Sigmoid colon (tissue), 6 donors: ENCODE measurements at regions not wholly inside any gene's neighbourhood (a gene's known extent, or its start where the extent isn't known, plus 50 kb on each side); places are given as distances from the start of the nearest gene placed in this dataset.

Experiments
- DNase-seq: peaks from one replicate; pipeline ENCODE4 v3.0.0-alpha.2; 2019
- H3K27ac ChIP-seq, 4 donors: fragments of 200-600 bp; sonication (generic); one replicate each; pipeline ENCODE4 v1.5.1; 2016 to 2019; ENCODE audit warnings: mild to moderate bottlenecking in 1 of 4
- H3K27me3 ChIP-seq, 3 donors: fragments of 200-600 bp; sonication (generic); one replicate each; pipeline ENCODE4 v1.5.1; 2019; ENCODE audit warnings: mild to moderate bottlenecking in 1 of 3
- H3K36me3 ChIP-seq, 4 donors: fragments of 200-600 bp; sonication (generic); one replicate each; pipeline ENCODE4 v1.5.1; 2016 to 2019
- H3K4me1 ChIP-seq, 4 donors: fragments of 200-600 bp; sonication (generic); one replicate each; pipeline ENCODE4 v1.5.1; 2017 to 2019
- H3K4me3 ChIP-seq, 4 donors: fragments of 200-600 bp; sonication (generic); one replicate each; pipeline ENCODE4 v1.5.1; 2017 to 2019; ENCODE audit warnings: mild to moderate bottlenecking in 2 of 4, moderate library complexity in 1 of 4
- H3K9me3 ChIP-seq, 4 donors: fragments of 200-600 bp in 3 of 4; sonication (generic) in 3 of 4; one replicate each; pipeline versions ENCODE4 v1.5.1 to v1.6.1; 2013 to 2019
- CTCF ChIP-seq, 4 experiments: fragments of 450-650 bp in 3 of 4; fragments of 200-600 bp in 1 of 4; IDR thresholded peaks; one replicate each; pipeline ENCODE4 v1.5.1; 2016 to 2019; ENCODE audit warnings: antibody characterized with exemption in 4 of 4, mild to moderate bottlenecking in 3 of 4, moderate library complexity in 2 of 4
- EP300 ChIP-seq, 4 donors: sonication (generic); formaldehyde crosslinking; IDR thresholded peaks; one replicate each; pipeline ENCODE4 v1.6.1; 2017; ENCODE audit warnings: antibody characterized with exemption in 4 of 4
- POLR2A ChIP-seq, 2 donors: fragments of 450-650 bp; IDR thresholded peaks; one replicate each; pipeline ENCODE4 v1.6.1; 2016; ENCODE audit warnings: antibody characterized with exemption in 2 of 2, mild to moderate bottlenecking in 2 of 2, moderate library complexity in 2 of 2
- POLR2AphosphoS5 ChIP-seq, 4 donors: sonication (generic); formaldehyde crosslinking; IDR thresholded peaks; one replicate each; pipeline ENCODE4 v1.6.1; 2017; ENCODE audit warnings: antibody characterized with exemption in 4 of 4
- WGBS, 2 donors: extraction: QIAGEN DNeasy Blood & Tissue Kit; methylation state at CpG; one replicate each; pipeline ENCODE4 v1.1.7; 2013; 5-methylcytosine and 5-hydroxymethylcytosine counted together
- intact Hi-C: fragments of 100-400 bp; cut with DNase I; formaldehyde crosslinking; loops from one replicate; pipeline ENCODE4 v1.15.1; 2023
- donor health status: healthy with polysubstance abuse.
- donor health status: healthy.

- H3K4me1 ChIP-seq: peaks cover 0 to 3% (median 0%) of the 10 kb centered on the region in 4 donors
- DNase-seq: no peak
- H3K27me3 ChIP-seq: peaks cover 0 to 56% (median 11%) of the 10 kb centered on the region in 3 donors
- TF ChIP-seq POLR2AphosphoS5 (IDR thresholded peaks at IDR 0.05) (no peak), POLR2A (IDR thresholded peaks at IDR 0.05) (no peak), CTCF (IDR thresholded peaks at IDR 0.05) (no peak), EP300 (IDR thresholded peaks at IDR 0.05) (no peak)
- intact Hi-C loops: no loop called here
- H3K9me3 ChIP-seq: peaks cover 0 to 6% (median 0%) of the 10 kb centered on the region in 4 donors
- H3K27ac ChIP-seq: no peak overlapping the region
- no peak overlapping the region for H3K4me3 ChIP-seq
- no peaks in the 10 kb centered on the region for H3K36me3 ChIP-seq
These were observed 153.8 kb downstream of the ACTL8 start for GRCh38 chr1:17908945-17909344.

- Histone ChIP-seq H3K4me1 (no peaks in the 10 kb centered on the region), H3K9me3 (peaks cover 0 to 6% (median 0%) of the 10 kb centered on the region in 4 donors), H3K27me3 (peaks cover 0 to 63% (median 16%) of the 10 kb centered on the region in 3 donors), H3K27ac (no peak overlapping the region), H3K36me3 (no peaks in the 10 kb centered on the region), H3K4me3 (no peak overlapping the region)
- DNase-seq: no peak
- no peak for TF ChIP-seq POLR2AphosphoS5 (IDR thresholded peaks at IDR 0.05)
- no peak for TF ChIP-seq POLR2A (IDR thresholded peaks at IDR 0.05)
- no peak for TF ChIP-seq CTCF (IDR thresholded peaks at IDR 0.05)
- TF ChIP-seq EP300 (IDR thresholded peaks at IDR 0.05): no peak
- 23% methylated on average over 4 of the region's 4 CpGs for WGBS, 2 donors
- intact Hi-C loops: no loop called here
These were observed 154.5 kb downstream of the ACTL8 start for GRCh38 chr1:17909634-17910033.

- no peak for DNase-seq
- intact Hi-C loops: no loop called here
- no peak for TF ChIP-seq EP300 (IDR thresholded peaks at IDR 0.05)
- TF ChIP-seq POLR2AphosphoS5 (IDR thresholded peaks at IDR 0.05): no peak
- no peak for TF ChIP-seq POLR2A (IDR thresholded peaks at IDR 0.05)
- no peak for TF ChIP-seq CTCF (IDR thresholded peaks at IDR 0.05)
- Histone ChIP-seq H3K36me3 (no peaks in the 10 kb centered on the region), H3K4me3 (no peak overlapping the region), H3K27ac (no peak overlapping the region), H3K9me3 (no peaks in the 10 kb centered on the region), H3K4me1 (no peaks in the 10 kb centered on the region), H3K27me3 (peaks cover 0 to 68% (median 16%) of the 10 kb centered on the region in 3 donors)
- WGBS, 2 donors: 8 to 41% methylated on average over 4 of the region's 4 CpGs
These were observed 156.7 kb downstream of the ACTL8 start for GRCh38 chr1:17911791-17912190.

- WGBS, 2 donors: 63 to 66% methylated on average over 7 of the region's 7 CpGs
- peaks cover 0 to 63% (median 16%) of the 10 kb centered on the region in 3 donors for H3K27me3 ChIP-seq
- H3K9me3 ChIP-seq: no peaks in the 10 kb centered on the region
- TF ChIP-seq POLR2A (IDR thresholded peaks at IDR 0.05) (no peak), CTCF (IDR thresholded peaks at IDR 0.05) (no peak), EP300 (IDR thresholded peaks at IDR 0.05) (no peak), POLR2AphosphoS5 (IDR thresholded peaks at IDR 0.05) (no peak)
- DNase-seq: no peak
- no peaks in the 10 kb centered on the region for H3K36me3 ChIP-seq
- H3K4me1 ChIP-seq: no peaks in the 10 kb centered on the region
- no peak overlapping the region for H3K4me3 ChIP-seq
- no peak overlapping the region for H3K27ac ChIP-seq
- intact Hi-C loops: no loop called here
These were observed 157.4 kb downstream of the ACTL8 start for GRCh38 chr1:17912491-17912890.
